Neural progenitor cell (in vitro differentiated cells): ENCODE measurements at regions not wholly inside any gene's neighbourhood (a gene's known extent, or its start where the extent isn't known, plus 50 kb on each side); places are given as distances from the start of the nearest gene placed in this dataset.

ENCODE experiments used
- DNase-seq: peaks from one replicate; pipeline ENCODE4 v3.0.0-alpha.2; 2016; ENCODE audit warnings: low spot score
- H2AFZ ChIP-seq: fragments of 200-600 bp; sonication (generic); replicated peaks from 2 replicates; pipeline ENCODE4 v1.6.1; 2016; ENCODE audit warnings: antibody characterized with exemption
- H3F3A ChIP-seq: fragments of 200-600 bp; sonication (generic); 2 replicates; pipeline ENCODE4 v1.6.1; 2016; ENCODE audit warnings: antibody characterized with exemption, low read depth
- H3K27ac ChIP-seq: fragments of 200-600 bp; sonication (generic); 2 replicates; pipeline ENCODE4 v1.5.1; 2016; ENCODE audit warnings: mild to moderate bottlenecking
- H3K27me3 ChIP-seq: fragments of 200-600 bp; sonication (generic); 2 replicates; pipeline ENCODE4 v1.6.1; 2016; ENCODE audit warnings: mild to moderate bottlenecking, moderate library complexity
- H3K36me3 ChIP-seq: fragments of 200-600 bp; sonication (generic); 2 replicates; pipeline ENCODE4 v1.5.1; 2016
- H3K4me1 ChIP-seq: fragments of 200-600 bp; sonication (generic); 2 replicates; pipeline ENCODE4 v1.6.1; 2016; ENCODE audit warnings: mixed run types
- H3K4me2 ChIP-seq: fragments of 200-600 bp; sonication (generic); 2 replicates; pipeline ENCODE4 v1.6.1; 2016
- H3K4me3 ChIP-seq: fragments of 200-600 bp; sonication (generic); 2 replicates; pipeline ENCODE4 v1.5.1; 2016
- H3K79me2 ChIP-seq: fragments of 200-600 bp; sonication (generic); 2 replicates; pipeline ENCODE4 v1.6.1; 2016; ENCODE audit warnings: low read depth
- H3K9ac ChIP-seq: fragments of 200-600 bp; sonication (generic); 2 replicates; pipeline ENCODE4 v1.6.1; 2016
- H3K9me3 ChIP-seq: fragments of 200-600 bp; sonication (generic); 2 replicates; pipeline ENCODE4 v1.5.1; 2016; ENCODE audit warnings: low read depth
- H4K20me1 ChIP-seq: fragments of 200-600 bp; sonication (generic); 2 replicates; pipeline ENCODE4 v1.6.1; 2016; ENCODE audit warnings: low read depth
- H3K27ac Mint-ChIP-seq: 3 replicates; pipeline ENCODE4 v1.8.0; 2021; ENCODE audit warnings: mixed read lengths
- H3K27me3 Mint-ChIP-seq: 2 replicates; pipeline ENCODE4 v1.8.0; 2022; ENCODE audit warnings: low read depth, mild to moderate bottlenecking, inconsistent platforms, moderate library complexity, mixed read lengths; ENCODE audit not compliant: insufficient read depth
- H3K36me3 Mint-ChIP-seq: 3 replicates; pipeline ENCODE4 v1.8.0; 2021; ENCODE audit warnings: mixed read lengths
- H3K4me1 Mint-ChIP-seq: 3 replicates; pipeline ENCODE4 v1.8.0; 2021; ENCODE audit warnings: mixed read lengths
- H3K4me3 Mint-ChIP-seq: 3 replicates; pipeline ENCODE4 v1.8.0; 2021; ENCODE audit warnings: mild to moderate bottlenecking, moderate library complexity, mixed read lengths
- H3K9me3 Mint-ChIP-seq: 3 replicates; pipeline ENCODE4 v1.8.0; 2020; ENCODE audit warnings: mixed read lengths
- EZH2 ChIP-seq: fragments of 200-600 bp; sonication (generic); IDR thresholded peaks from 2 replicates; pipeline ENCODE4 v1.6.1; 2017; ENCODE audit warnings: antibody characterized with exemption, mild to moderate bottlenecking, moderate library complexity
- EZH2phosphoT487 ChIP-seq: fragments of 200-600 bp; sonication (generic); IDR thresholded peaks from 2 replicates; pipeline ENCODE4 v1.6.1; 2017; ENCODE audit warnings: antibody characterized with exemption
- TF ChIP-seq, protein P1 (sequence below): fragments of 200-600 bp; sonication (generic); IDR thresholded peaks from 2 replicates; pipeline ENCODE4 v1.5.1; 2017; ENCODE audit warnings: antibody characterized with exemption, mild to moderate bottlenecking

DNA sequence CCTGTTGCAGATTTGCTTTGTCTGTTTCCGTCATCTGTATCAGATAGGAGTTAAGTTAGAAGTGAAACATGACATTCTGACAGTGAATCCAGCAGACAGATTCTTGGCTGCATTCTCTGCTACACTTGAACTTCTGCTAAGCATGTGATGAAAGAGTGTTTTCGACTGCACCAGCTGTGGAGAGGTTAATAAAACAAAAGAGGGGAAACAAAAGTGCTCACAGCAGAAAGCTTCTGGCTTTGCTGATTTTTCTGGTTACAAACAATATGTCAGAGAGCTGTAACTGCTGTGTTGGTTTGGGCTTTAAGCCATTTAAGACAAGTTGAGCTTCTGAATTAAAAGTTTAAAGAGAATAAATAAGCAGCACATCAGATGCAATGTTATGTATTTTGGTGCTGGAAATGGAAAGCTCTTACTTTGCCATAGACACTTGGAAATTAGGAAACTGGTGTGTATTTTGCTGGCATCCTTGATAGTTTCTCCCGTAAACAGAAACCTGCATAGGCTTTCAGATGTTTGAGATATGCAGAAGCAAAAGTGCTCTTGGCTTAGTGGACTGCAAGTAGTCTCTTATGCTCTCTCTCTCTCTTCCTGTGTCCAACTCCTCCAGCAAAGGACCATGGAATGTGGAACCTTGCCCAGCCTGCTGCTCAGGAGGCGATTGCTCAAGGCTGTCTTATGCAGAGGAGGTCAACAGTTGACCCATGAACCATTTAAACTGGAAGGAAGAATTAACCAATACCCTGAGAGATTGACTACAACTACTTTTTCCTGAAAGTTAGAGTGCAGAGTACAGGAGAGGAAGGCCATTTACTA is 104.9 kb downstream of the RPS12 start:
- H3K27ac ChIP-seq, result no peak overlapping the region
- no peaks in the 10 kb centered on the region for H3K9me3 ChIP-seq
- no peak overlapping the region for H3K4me2 ChIP-seq
- no peaks in the 10 kb centered on the region for H3K4me1 ChIP-seq
- H3K4me1 Mint-ChIP-seq, result peaks cover 14% of the 10 kb centered on the region
- DNase-seq, result no peak
- no peak overlapping the region for H3K27ac Mint-ChIP-seq
- no peak overlapping the region for H2AFZ ChIP-seq
- H3K36me3 ChIP-seq, result no peaks in the 10 kb centered on the region
- H3F3A ChIP-seq, result no peaks in the 10 kb centered on the region
- H4K20me1 ChIP-seq, result no peaks in the 10 kb centered on the region
- no peaks in the 10 kb centered on the region for H3K27me3 Mint-ChIP-seq
- no peaks in the 10 kb centered on the region for H3K79me2 ChIP-seq
- H3K9ac ChIP-seq, result no peak overlapping the region
- peaks cover 2% of the 10 kb centered on the region for H3K9me3 Mint-ChIP-seq
- no peaks in the 10 kb centered on the region for H3K27me3 ChIP-seq
- H3K36me3 Mint-ChIP-seq, result no peaks in the 10 kb centered on the region
- TF ChIP-seq EZH2phosphoT487 (no peak), EZH2 (no peak)
- TF ChIP-seq, protein P1, sequence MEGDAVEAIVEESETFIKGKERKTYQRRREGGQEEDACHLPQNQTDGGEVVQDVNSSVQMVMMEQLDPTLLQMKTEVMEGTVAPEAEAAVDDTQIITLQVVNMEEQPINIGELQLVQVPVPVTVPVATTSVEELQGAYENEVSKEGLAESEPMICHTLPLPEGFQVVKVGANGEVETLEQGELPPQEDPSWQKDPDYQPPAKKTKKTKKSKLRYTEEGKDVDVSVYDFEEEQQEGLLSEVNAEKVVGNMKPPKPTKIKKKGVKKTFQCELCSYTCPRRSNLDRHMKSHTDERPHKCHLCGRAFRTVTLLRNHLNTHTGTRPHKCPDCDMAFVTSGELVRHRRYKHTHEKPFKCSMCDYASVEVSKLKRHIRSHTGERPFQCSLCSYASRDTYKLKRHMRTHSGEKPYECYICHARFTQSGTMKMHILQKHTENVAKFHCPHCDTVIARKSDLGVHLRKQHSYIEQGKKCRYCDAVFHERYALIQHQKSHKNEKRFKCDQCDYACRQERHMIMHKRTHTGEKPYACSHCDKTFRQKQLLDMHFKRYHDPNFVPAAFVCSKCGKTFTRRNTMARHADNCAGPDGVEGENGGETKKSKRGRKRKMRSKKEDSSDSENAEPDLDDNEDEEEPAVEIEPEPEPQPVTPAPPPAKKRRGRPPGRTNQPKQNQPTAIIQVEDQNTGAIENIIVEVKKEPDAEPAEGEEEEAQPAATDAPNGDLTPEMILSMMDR, result no peak
- H3K4me3 ChIP-seq, result no peak overlapping the region
- H3K4me3 Mint-ChIP-seq, result no peak overlapping the region

DNA sequence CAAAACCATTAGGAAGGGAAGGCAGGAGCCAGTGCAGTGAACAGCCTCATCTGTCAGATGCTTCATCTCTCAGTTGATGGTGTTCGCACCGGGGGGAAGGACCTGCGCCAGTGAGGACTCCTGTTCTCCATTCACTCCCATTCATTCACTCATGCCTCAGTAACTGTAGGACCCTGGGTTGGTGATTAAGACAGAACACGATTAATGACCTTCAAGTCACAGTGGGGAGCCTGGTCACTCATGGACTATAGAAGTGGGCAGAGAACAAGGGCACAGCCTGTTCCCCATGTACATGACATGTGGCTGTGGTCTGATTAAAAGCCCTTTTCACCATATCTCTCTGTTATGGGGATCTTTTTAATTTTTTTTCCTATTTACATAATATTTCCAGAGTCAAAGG is 113.3 kb downstream of the RPS12 start:
- Histone ChIP-seq H3K27me3 (no peaks in the 10 kb centered on the region), H3K79me2 (no peaks in the 10 kb centered on the region), H3K4me2 (no peak overlapping the region), H3K36me3 (no peaks in the 10 kb centered on the region), H3K9ac (no peak overlapping the region), H3K27ac (no peak overlapping the region), H3K4me3 (no peak overlapping the region), H2AFZ (no peak overlapping the region), H3K4me1 (peaks cover 16% of the 10 kb centered on the region), H3K9me3 (no peaks in the 10 kb centered on the region), H4K20me1 (no peaks in the 10 kb centered on the region), H3F3A (peaks cover 13% of the 10 kb centered on the region)
- Mint-ChIP-seq H3K27me3 (no peaks in the 10 kb centered on the region), H3K36me3 (no peaks in the 10 kb centered on the region), H3K27ac (no peak overlapping the region), H3K9me3 (no peaks in the 10 kb centered on the region), H3K4me3 (no peak overlapping the region), H3K4me1 (peaks cover 24% of the 10 kb centered on the region)
- no peak for DNase-seq
- TF ChIP-seq, protein P1, result no peak
- TF ChIP-seq EZH2phosphoT487 (no peak), EZH2 (no peak)

DNA sequence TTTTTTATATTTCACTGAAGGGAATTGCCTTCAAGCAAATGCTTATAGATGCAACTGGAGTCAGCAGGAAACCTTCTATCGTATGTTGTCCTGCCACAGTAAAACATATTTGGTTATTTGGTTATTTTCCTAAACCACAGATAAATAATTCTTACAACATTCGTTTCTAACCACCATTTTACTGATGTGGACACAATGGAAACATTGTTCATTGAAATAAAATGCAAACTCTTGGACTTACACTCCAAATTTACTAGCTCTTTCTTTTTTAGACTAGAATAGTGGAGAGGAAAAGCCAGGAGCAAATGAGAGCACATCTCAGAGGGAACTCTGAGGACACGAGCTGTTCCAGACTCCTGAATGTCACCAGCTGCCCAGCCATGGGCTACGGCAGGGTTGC is 114.8 kb downstream of the RPS12 start:
- Histone ChIP-seq H3K36me3 (no peaks in the 10 kb centered on the region), H3K9me3 (no peaks in the 10 kb centered on the region), H3K79me2 (no peaks in the 10 kb centered on the region), H3K27ac (no peak overlapping the region), H3K4me3 (no peak overlapping the region), H4K20me1 (no peaks in the 10 kb centered on the region), H2AFZ (no peak overlapping the region), H3F3A (peaks cover 20% of the 10 kb centered on the region), H3K9ac (no peak overlapping the region), H3K4me1 (peaks cover 31% of the 10 kb centered on the region), H3K4me2 (no peak overlapping the region), H3K27me3 (no peaks in the 10 kb centered on the region)
- H3K27me3 Mint-ChIP-seq, result no peaks in the 10 kb centered on the region
- H3K4me1 Mint-ChIP-seq, result peaks cover 39% of the 10 kb centered on the region
- no peak overlapping the region for H3K4me3 Mint-ChIP-seq
- H3K9me3 Mint-ChIP-seq, result no peaks in the 10 kb centered on the region
- H3K27ac Mint-ChIP-seq, result no peak overlapping the region
- DNase-seq, result no peak
- TF ChIP-seq, protein P1, result no peak
- TF ChIP-seq EZH2, result no peak
- TF ChIP-seq EZH2phosphoT487, result no peak
- H3K36me3 Mint-ChIP-seq, result no peaks in the 10 kb centered on the region
